ENCODE measurements at regions not wholly inside any gene's neighbourhood (a gene's known extent, or its start where the extent isn't known, plus 50 kb on each side); places are given as distances from the start of the nearest gene placed in this dataset.

DNA sequence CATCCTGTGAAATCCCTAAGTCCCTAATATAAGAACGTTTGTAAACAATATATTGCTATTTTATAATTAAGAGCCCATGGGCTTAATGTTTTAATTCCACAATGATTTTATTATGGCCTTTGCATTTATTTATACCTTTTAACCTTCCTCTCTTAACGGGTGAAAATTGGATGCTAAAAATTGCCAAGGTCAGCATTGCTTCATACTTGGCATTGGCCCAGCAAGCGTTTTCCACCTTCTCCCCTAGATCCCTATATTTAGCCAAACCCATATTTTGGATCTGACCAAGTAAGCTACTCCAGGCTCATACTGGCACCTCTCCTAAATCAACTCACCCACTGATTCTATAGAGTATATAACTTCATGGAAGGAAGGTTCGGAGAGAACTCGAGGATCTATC lies 188.0 kb upstream of the NR2F2 start:
- TF ChIP-seq TOX (CRISPR knock-in tag; IDR thresholded peaks at IDR 0.05; ENCODE audit: borderline replicate concordance) (no peak), BACH2 (CRISPR knock-in tag; IDR thresholded peaks at IDR 0.05; ENCODE audit: borderline replicate concordance) (no peak)

All from SK-N-SH treated with all-trans-retinoic acid at 6 μM for 48 hours (cell line).